Upper lobe of right lung (tissue), 1 donor: ENCODE measurements at regions not wholly inside any gene's neighbourhood (a gene's known extent, or its start where the extent isn't known, plus 50 kb on each side); places are given as distances from the start of the nearest gene placed in this dataset.

ENCODE experiments used
- ATAC-seq: fragments of 200-7000 bp; cut with Tn5 transposase; one replicate; pipeline ENCODE4 v1.9.1; 2020; ENCODE audit warnings: mild to moderate bottlenecking, moderate library complexity
- DNase-seq: peaks from one replicate; pipeline ENCODE4 v3.0.0-alpha.2; 2020
- H3K27ac ChIP-seq: fragments of 200-600 bp; one replicate; pipeline ENCODE4 v1.8.0; 2022
- H3K27me3 ChIP-seq: fragments of 200-600 bp; one replicate; pipeline ENCODE4 v1.8.0; 2022; ENCODE audit warnings: mild to moderate bottlenecking
- H3K36me3 ChIP-seq: fragments of 200-600 bp; one replicate; pipeline ENCODE4 v1.8.0; 2022
- H3K4me1 ChIP-seq: fragments of 200-600 bp; one replicate; pipeline ENCODE4 v1.8.0; 2022
- H3K4me3 ChIP-seq: fragments of 200-600 bp; one replicate; pipeline ENCODE4 v1.8.0; 2022; ENCODE audit warnings: mild to moderate bottlenecking
- H3K9me3 ChIP-seq: fragments of 200-600 bp; one replicate; pipeline ENCODE4 v1.8.0; 2022
- CTCF ChIP-seq: fragments of 200-600 bp; IDR thresholded peaks from one replicate; pipeline ENCODE4 v1.8.0; 2022; ENCODE audit warnings: antibody characterized with exemption
- intact Hi-C: fragments of 100-400 bp; cut with DNase I; formaldehyde crosslinking; loops from one replicate; pipeline ENCODE4 v1.11.0; 2022
- donor health status: DM: no; HTN: yes; CAD: no; lungs with severe emphysema.

GRCh38 chr4:57401586-57401985 lies 291.4 kb upstream of the IGFBP7 start:
- intact Hi-C loops = no loop called here
- no peak for DNase-seq
- Histone ChIP-seq H3K4me1 (no peaks in the 10 kb centered on the region), H3K27me3 (no peaks in the 10 kb centered on the region), H3K27ac (no peak overlapping the region), H3K9me3 (no peaks in the 10 kb centered on the region), H3K36me3 (no peaks in the 10 kb centered on the region), H3K4me3 (no peak overlapping the region)
- ATAC-seq = no peak
- TF ChIP-seq CTCF = no peak

GRCh38 chr4:57378766-57379165 lies 268.6 kb upstream of the IGFBP7 start:
- Histone ChIP-seq H3K9me3 (no peaks in the 10 kb centered on the region), H3K4me3 (no peak overlapping the region), H3K4me1 (no peaks in the 10 kb centered on the region), H3K27me3 (no peaks in the 10 kb centered on the region), H3K36me3 (no peaks in the 10 kb centered on the region), H3K27ac (no peak overlapping the region)
- DNase-seq (no peak), ATAC-seq (no peak)
- intact Hi-C loops = no loop called here
- TF ChIP-seq CTCF = no peak

- Histone ChIP-seq H3K4me3 (no peak overlapping the region), H3K9me3 (no peaks in the 10 kb centered on the region), H3K4me1 (no peaks in the 10 kb centered on the region), H3K27ac (no peak overlapping the region), H3K27me3 (no peaks in the 10 kb centered on the region), H3K36me3 (no peaks in the 10 kb centered on the region)
- no peak for DNase-seq
- ATAC-seq = no peak
- no peak for TF ChIP-seq CTCF
- intact Hi-C loops = no loop called here
These were observed 264.8 kb upstream of the IGFBP7 start for GRCh38 chr4:57374866-57375595.

- Histone ChIP-seq H3K4me1 (no peaks in the 10 kb centered on the region), H3K9me3 (no peaks in the 10 kb centered on the region), H3K4me3 (no peak overlapping the region), H3K36me3 (no peaks in the 10 kb centered on the region), H3K27me3 (no peaks in the 10 kb centered on the region), H3K27ac (no peak overlapping the region)
- intact Hi-C loops = no loop called here
- ATAC-seq = no peak
- no peak for DNase-seq
- TF ChIP-seq CTCF = no peak
These were observed 263.8 kb upstream of the IGFBP7 start for GRCh38 chr4:57373991-57374390.

GRCh38 chr4:57371671-57372070 lies 261.5 kb upstream of the IGFBP7 start:
- DNase-seq (no peak), ATAC-seq (no peak)
- no peaks in the 10 kb centered on the region for H3K4me1 ChIP-seq
- TF ChIP-seq CTCF = no peak
- intact Hi-C loops = no loop called here
- no peaks in the 10 kb centered on the region for H3K27me3 ChIP-seq
- no peak overlapping the region for H3K4me3 ChIP-seq
- H3K36me3 ChIP-seq = no peaks in the 10 kb centered on the region
- H3K9me3 ChIP-seq = no peaks in the 10 kb centered on the region
- no peak overlapping the region for H3K27ac ChIP-seq

- ATAC-seq = no peak
- no peak overlapping the region for H3K27ac ChIP-seq
- no peak overlapping the region for H3K4me3 ChIP-seq
- H3K36me3 ChIP-seq = no peaks in the 10 kb centered on the region
- TF ChIP-seq CTCF = no peak
- H3K27me3 ChIP-seq = no peaks in the 10 kb centered on the region
- DNase-seq = no peak
- no peaks in the 10 kb centered on the region for H3K9me3 ChIP-seq
- intact Hi-C loops = no loop called here
- no peaks in the 10 kb centered on the region for H3K4me1 ChIP-seq
These were observed 260.5 kb upstream of the IGFBP7 start for GRCh38 chr4:57370691-57371090.
